HCT116 (cell line): ENCODE measurements at regions not wholly inside any gene's neighbourhood (a gene's known extent, or its start where the extent isn't known, plus 50 kb on each side); places are given as distances from the start of the nearest gene placed in this dataset.

Source experiments
- ATAC-seq: fragments of 200-7000 bp; cut with Tn5 transposase; 2 replicates; pipeline ENCODE4 v1.9.1; 2020; ENCODE audit warnings: mild to moderate bottlenecking, moderate library complexity
- BruUV-seq: library from RNA; stranded (reverse); fragments of 400-500 nt; replicated peaks from 2 replicates; lab custom pipeline; 2021; lab: Mats Ljungman, UMichigan
- CTCF ChIA-PET: fragments of 300-600 bp; sonication (Branson Sonifier 250); formaldehyde crosslinking; loops from one replicate; lab custom pipeline; 2021; ENCODE audit warnings: antibody characterized with exemption; lab: Charles Lee
- POLR2A ChIA-PET: fragments of 300-600, 350-600 bp; sonication (Branson Sonifier 250); formaldehyde crosslinking; loops from one replicate; lab custom pipeline; 2021; ENCODE audit warnings: antibody characterized with exemption; lab: Charles Lee
- RAD21 ChIA-PET, 2 experiments: fragments of 300-600 bp; sonication (Branson Sonifier 250); formaldehyde crosslinking; loops; one replicate each; lab custom pipeline; 2023; ENCODE audit warnings: low total read pairs in 2 of 2; ENCODE audit not compliant: uncharacterized antibody in 2 of 2, unreplicated experiment in 2 of 2, low non-redundant PET in 1 of 2; lab: Charles Lee
- DNase-seq: peaks from one replicate; pipeline ENCODE4 v3.0.0-alpha.2; 2010; ENCODE audit warnings: low read depth, low spot score
- H2AFZ ChIP-seq: fragments of 200-600 bp; shearing (Covaris generic), sonication (generic); 2 replicates; pipeline ENCODE4 v1.6.1; 2017; ENCODE audit warnings: low read depth, mixed run types, mixed read lengths, antibody characterized with exemption, low read length; ENCODE audit not compliant: poor library complexity, severe bottlenecking
- H3K27ac ChIP-seq: 2 replicates; pipeline ENCODE4 v1.5.1; 2012; ENCODE audit warnings: low read depth, low read length
- H3K27me3 ChIP-seq: fragments of 200-600 bp; sonication (generic); 2 replicates; pipeline ENCODE4 v1.6.1; 2016; ENCODE audit warnings: mixed run types, low read length, mixed read lengths; ENCODE audit not compliant: insufficient read depth
- H3K36me3 ChIP-seq, 2 experiments: fragments of 200-500 bp in 1 of 2; fragments of 200-600 bp in 1 of 2; sonication (Bioruptor generic) in 1 of 2; sonication (generic) in 1 of 2; 2 replicates each; pipeline versions ENCODE4 v1.5.1 to v1.6.1; 2014 to 2016; ENCODE audit warnings: low read length in 2 of 2, inconsistent platforms in 1 of 2, mixed read lengths in 1 of 2, mixed run types in 1 of 2; ENCODE audit not compliant: insufficient read depth in 2 of 2, control insufficient read depth in 1 of 2
- H3K4me1 ChIP-seq, 2 experiments: fragments of 200-600 bp in 1 of 2; sonication (generic) in 1 of 2; 2 replicates each; pipeline versions ENCODE4 v1.5.1 to v1.6.1; 2012 to 2017; ENCODE audit warnings: low read length in 2 of 2, inconsistent platforms in 1 of 2, mild to moderate bottlenecking in 1 of 2, mixed read lengths in 1 of 2, mixed run types in 1 of 2, moderate library complexity in 1 of 2; ENCODE audit not compliant: insufficient read depth in 2 of 2, control insufficient read depth in 1 of 2
- H3K4me2 ChIP-seq: fragments of 200-600 bp; sonication (generic); 2 replicates; pipeline ENCODE4 v1.6.1; 2017; ENCODE audit warnings: mixed run types, low read length, mixed read lengths
- H3K4me3 ChIP-seq, 2 experiments: fragments of 200-600 bp in 1 of 2; sonication (generic) in 1 of 2; replicated peaks in 1 of 2; 2 replicates each; pipeline ENCODE4 v1.5.1; 2011 to 2016; ENCODE audit warnings: low read length in 2 of 2, control low read depth in 1 of 2, low read depth in 1 of 2, mild to moderate bottlenecking in 1 of 2, mixed read lengths in 1 of 2, mixed run types in 1 of 2
- H3K79me2 ChIP-seq: fragments of 200-600 bp; sonication (generic); 2 replicates; pipeline ENCODE4 v1.6.1; 2017; ENCODE audit warnings: mild to moderate bottlenecking, mixed run types, low read length, moderate library complexity, mixed read lengths; ENCODE audit not compliant: insufficient read depth
- H3K9ac ChIP-seq: fragments of 200-600 bp; sonication (generic); 2 replicates; pipeline ENCODE4 v1.6.1; 2016; ENCODE audit warnings: low read length, mixed read lengths
- H3K9me2 ChIP-seq: fragments of 200-600 bp; sonication (generic), shearing (Covaris generic); 2 replicates; pipeline ENCODE4 v1.6.1; 2017; ENCODE audit warnings: mixed run types, mild to moderate bottlenecking, moderate library complexity; ENCODE audit not compliant: insufficient read depth
- H3K9me3 ChIP-seq, 2 experiments: fragments of 200-500 bp in 1 of 2; fragments of 200-600 bp in 1 of 2; sonication (Bioruptor generic) in 1 of 2; sonication (generic) in 1 of 2; 2 replicates each; pipeline ENCODE4 v1.6.1; 2014 to 2017; ENCODE audit warnings: low read length in 2 of 2, mixed read lengths in 2 of 2, inconsistent platforms in 1 of 2, low read depth in 1 of 2, mild to moderate bottlenecking in 1 of 2, mixed run types in 1 of 2, moderate library complexity in 1 of 2; ENCODE audit not compliant: control insufficient read depth in 1 of 2, insufficient read depth in 1 of 2
- H4K20me1 ChIP-seq: fragments of 200-600 bp; sonication (generic), shearing (Covaris generic); 2 replicates; pipeline ENCODE4 v1.6.1; 2017; ENCODE audit warnings: mixed run types, mild to moderate bottlenecking, moderate library complexity; ENCODE audit not compliant: insufficient read depth
- ATF3 ChIP-seq: IDR thresholded peaks from 2 replicates; pipeline ENCODE4 v1.6.1; 2012
- CEBPB ChIP-seq: IDR thresholded peaks from 2 replicates; pipeline ENCODE4 v1.6.1; 2012; ENCODE audit warnings: low read depth
- CTCF ChIP-seq, 3 experiments: fragments of 200-600 bp in 1 of 3; sonication (generic) in 1 of 3; IDR thresholded peaks in 2 of 3; conservative IDR thresholded peaks in 1 of 3; 2 replicates each; pipeline ENCODE4 v1.5.1; 2012 to 2017; ENCODE audit warnings: low read depth in 2 of 3, low read length in 2 of 3, antibody characterized with exemption in 1 of 3, borderline replicate concordance in 1 of 3, control low read depth in 1 of 3, mild to moderate bottlenecking in 1 of 3, mixed read lengths in 1 of 3, mixed run types in 1 of 3, moderate library complexity in 1 of 3; ENCODE audit not compliant: insufficient read depth in 1 of 3
- ELF1 ChIP-seq: IDR thresholded peaks from 2 replicates; pipeline ENCODE4 v1.6.1; 2012; ENCODE audit warnings: low read depth, borderline replicate concordance
- EZH2 ChIP-seq: fragments of 200-600 bp; sonication (generic); IDR thresholded peaks from 2 replicates; pipeline ENCODE4 v1.6.1; 2017; ENCODE audit warnings: antibody characterized with exemption, mixed run types
- POLR2A ChIP-seq: IDR thresholded peaks from 2 replicates; pipeline ENCODE4 v1.7.0; 2011; ENCODE audit warnings: borderline replicate concordance; ENCODE audit not compliant: insufficient read depth, insufficient read length; ENCODE audit errors: extremely low read depth
- POLR2AphosphoS5 ChIP-seq: IDR thresholded peaks from 2 replicates; pipeline ENCODE4 v1.6.1; 2011; ENCODE audit warnings: mild to moderate bottlenecking, low read depth, low read length, moderate library complexity
- RAD21 ChIP-seq: IDR thresholded peaks from 2 replicates; pipeline ENCODE4 v1.6.1; 2012; ENCODE audit warnings: low read depth, mild to moderate bottlenecking
- YY1 ChIP-seq: IDR thresholded peaks from 2 replicates; pipeline ENCODE4 v1.6.1; 2011; ENCODE audit warnings: low read length, low read depth, moderate library complexity, mild to moderate bottlenecking; ENCODE audit not compliant: insufficient replicate concordance; ENCODE audit errors: extremely low read depth
- intact Hi-C: fragments of 100-400 bp; cut with micrococcal nuclease; formaldehyde crosslinking; loops from 2 replicates; pipeline ENCODE4 v1.10.0; 2022

- RAD21 ChIA-PET, result interaction anchor here in 1 of 2 experiments (0.5 kb wide), 1 partner anchor 610 kb away, joined by 3 read pairs; no protein-coding TSS in a partner anchor
- BruUV-seq, result no TSS peak
- DNase-seq, result peak; percentile 1
- Histone ChIP-seq H3K9me3 (no peaks in the 10 kb centered on the region), H3K27me3 (no peaks in the 10 kb centered on the region), H3K9me2 (no peaks in the 10 kb centered on the region), H3K36me3 (no peaks in the 10 kb centered on the region), H3K4me3 (no peak overlapping the region)
- CTCF ChIA-PET, result interaction anchor here (1.0 kb wide), 1 partner anchor 152 kb away, joined by 3 read pairs; no protein-coding TSS in a partner anchor
- TF ChIP-seq RAD21, result peak; percentile 54
- peak in 1 of 3 experiments; percentile 16; a peak in 1 of 6 replicates for TF ChIP-seq CTCF (IDR thresholded peaks at IDR 0.05 in 2 of 3, conservative IDR thresholded peaks at IDR 0.05 in 1 of 3; ENCODE audit: borderline replicate concordance in 1 of 3, insufficient read depth in 1 of 3, low read depth in 2 of 3, low read length in 2 of 3)
- no peak for TF ChIP-seq ATF3
- TF ChIP-seq, all 23 proteins: peak for 2
- no peaks in the 10 kb centered on the region for H4K20me1 ChIP-seq
- intact Hi-C loops, result no loop called here
- no peak overlapping the region for H2AFZ ChIP-seq
- H3K9ac ChIP-seq, result no peak overlapping the region
- ATAC-seq, result peak; percentile 42; the same call in 1 of the 2 replicates
- POLR2A ChIA-PET, result no interaction called here
- H3K4me1 ChIP-seq, result no peaks in the 10 kb centered on the region
- H3K79me2 ChIP-seq, result no peaks in the 10 kb centered on the region
- no peak overlapping the region for H3K4me2 ChIP-seq
- no peak overlapping the region for H3K27ac ChIP-seq
These were observed 226.1 kb downstream of the ANKRD50 start for GRCh38 chr4:124486423-124486822.

- TF ChIP-seq POLR2A (no peak), YY1 (no peak), EZH2 (no peak), POLR2AphosphoS5 (no peak), CEBPB (no peak), ELF1 (no peak)
- Histone ChIP-seq H3K27me3 (no peaks in the 10 kb centered on the region), H3K4me3 (no peak overlapping the region), H3K79me2 (no peaks in the 10 kb centered on the region), H3K9me2 (no peaks in the 10 kb centered on the region), H3K4me1 (no peaks in the 10 kb centered on the region), H3K9ac (no peak overlapping the region), H3K9me3 (no peaks in the 10 kb centered on the region), H4K20me1 (no peaks in the 10 kb centered on the region), H3K4me2 (no peak overlapping the region), H2AFZ (no peak overlapping the region), H3K27ac (no peak overlapping the region), H3K36me3 (no peaks in the 10 kb centered on the region)
- RAD21 ChIA-PET, result no interaction called here
- CTCF ChIA-PET, result no interaction called here
- BruUV-seq, result no TSS peak
- DNase-seq (no peak), ATAC-seq (no peak)
- intact Hi-C loops, result no loop called here
- POLR2A ChIA-PET, result no interaction called here
These were observed 224.9 kb downstream of the ANKRD50 start for GRCh38 chr4:124487651-124488050.
